ENCODE measurements at regions not wholly inside any gene's neighbourhood (a gene's known extent, or its start where the extent isn't known, plus 50 kb on each side); places are given as distances from the start of the nearest gene placed in this dataset.

GRCh38 chr3:59576606-59577005 lies 526.8 kb upstream of the CFAP20DC start (continued):
- no peak for TF ChIP-seq ZBTB11 (CRISPR knock-in tag; IDR thresholded peaks at IDR 0.05)
- no peak for TF ChIP-seq PML (IDR thresholded peaks at IDR 0.05; ENCODE audit: low read length)
- TF ChIP-seq KAT2A (conservative IDR thresholded peaks at IDR 0.05; ENCODE audit: control insufficient read depth, low read depth, low read length): no peak
- TF ChIP-seq BMI1 (IDR thresholded peaks at IDR 0.05; ENCODE audit: borderline replicate concordance): no peak
- TF ChIP-seq PKNOX1 (IDR thresholded peaks at IDR 0.05): no peak
- no peak for TF ChIP-seq ZNF207 (IDR thresholded peaks at IDR 0.05; ENCODE audit: borderline replicate concordance)
- no peak for TF ChIP-seq SREBF2 (IDR thresholded peaks at IDR 0.05; ENCODE audit: low read length)
